ENCODE measurements at regions not wholly inside any gene's neighbourhood (a gene's known extent, or its start where the extent isn't known, plus 50 kb on each side); places are given as distances from the start of the nearest gene placed in this dataset.

- Histone ChIP-seq H3K9ac (ENCODE audit: low read depth, low read length) (no peak overlapping the region), H3K36me3 (ENCODE audit: control insufficient read depth, insufficient read depth, low read length) (no peaks in the 10 kb centered on the region), H3K27me3 (ENCODE audit: control insufficient read depth, insufficient read depth, low read length) (no peaks in the 10 kb centered on the region), H4K8ac (ENCODE audit: low read depth in 2 of 2, low read length in 2 of 2) (no peak overlapping the region), H2BK20ac (ENCODE audit: low read depth, low read length) (peak overlapping the region; percentile 8; the same call in 1 of the 2 replicates), H4K5ac (ENCODE audit: low read depth, low read length) (no peak overlapping the region; the same call in 1 of the 2 replicates), H3K56ac (ENCODE audit: extremely low read depth, insufficient read depth, low read length) (no peak overlapping the region), H3K18ac (ENCODE audit: low read depth, low read length) (peak overlapping the region; percentile 77; the same call in 1 of the 2 replicates), H2BK5ac (ENCODE audit: low read depth, low read length, poor library complexity, severe bottlenecking) (no peak overlapping the region), H3K4me1 (ENCODE audit: control insufficient read depth, insufficient read depth, low read length) (peaks cover 5% of the 10 kb centered on the region), H3K27ac (ENCODE audit: insufficient read depth, low read length) (no peak overlapping the region), H3K4me2 (ENCODE audit: low read depth, low read length) (no peak overlapping the region), H2AFZ (replicated peaks; ENCODE audit: low read length, poor library complexity) (no peak overlapping the region), H2AK9ac (replicated peaks; ENCODE audit: low read depth, low read length, poor library complexity) (no peak overlapping the region), H2AK5ac (ENCODE audit: low read depth, low read length) (peak overlapping the region; percentile 10; the same call in 1 of the 2 replicates), H2BK120ac (ENCODE audit: low read depth, low read length) (peak overlapping the region; percentile 13; the same call in 1 of the 2 replicates), H3K14ac (replicated peaks; ENCODE audit: low read depth, low read length) (no peak overlapping the region), H3K9me3 (ENCODE audit: control insufficient read depth, insufficient read depth, low read length) (no peaks in the 10 kb centered on the region), H2BK15ac (ENCODE audit: low read depth, low read length) (peak overlapping the region; percentile 30; the same call in 1 of the 3 replicates), H4K20me1 (ENCODE audit: insufficient read depth, low read length) (no peaks in the 10 kb centered on the region), H3K23ac (ENCODE audit: low read depth, low read length) (no peak overlapping the region), H3K4ac (ENCODE audit: low read depth, low read length) (peak overlapping the region; percentile 0; the same call in 1 of the 2 replicates), H3K4me3 (ENCODE audit: insufficient read depth, low read depth, low read length) (no peak overlapping the region), H3K79me1 (ENCODE audit: low read depth in 1 of 2, low read length in 2 of 2) (no peaks in the 10 kb centered on the region), H4K91ac (ENCODE audit: insufficient read depth, low read depth, low read length) (no peak overlapping the region), H3K9me1 (ENCODE audit: insufficient read depth, low read length) (no peaks in the 10 kb centered on the region)
- POLR2A ChIA-PET (ENCODE audit: unreplicated experiment): interaction anchor here (0.5 kb wide), 1 partner anchor 347 kb away, joined by 8 read pairs; no protein-coding TSS in a partner anchor
- intact Hi-C loops (cut with micrococcal nuclease): no loop called here
- in situ Hi-C loops (cut with MboI; ENCODE audit: low sequenced_read_pairs): no loop called here
- WGBS, 2 experiments (ENCODE audit: extremely low coverage in 2 of 2, insufficient read length in 1 of 2): no CpG with 5 or more reads among the region's 1 CpG
- CTCF ChIA-PET: no interaction called here
- TF ChIP-seq BHLHE40 (IDR thresholded peaks at IDR 0.05; ENCODE audit: low read depth, low read length): no peak
- TF ChIP-seq MAZ (IDR thresholded peaks at IDR 0.05; ENCODE audit: borderline replicate concordance, low read depth, low read length): no peak
- no peak for TF ChIP-seq MXI1 (IDR thresholded peaks at IDR 0.05; ENCODE audit: borderline replicate concordance, low read depth, low read length)
- no peak for TF ChIP-seq NFE2L2 (IDR thresholded peaks at IDR 0.05; ENCODE audit: low read depth, low read length)
- DNase-seq (no peak), ATAC-seq (ENCODE audit: low read depth) (no peak)
- dilution Hi-C loops (cut with HindIII; ENCODE audit: low sequenced_read_pairs, unreplicated experiment): no loop called here
- no TSS peak for BruUV-seq (replicated peaks)
These were observed 224.4 kb upstream of the KRR1 start for GRCh38 chr12:75735853-75736252.
